ENCODE measurements at regions not wholly inside any gene's neighbourhood (a gene's known extent, or its start where the extent isn't known, plus 50 kb on each side); places are given as distances from the start of the nearest gene placed in this dataset.
"Not testable (repeated sequence)": the region's sequence is repeated elsewhere in the genome, so short reads cannot be mapped to it uniquely, and the experiment has no call there.

DNA sequence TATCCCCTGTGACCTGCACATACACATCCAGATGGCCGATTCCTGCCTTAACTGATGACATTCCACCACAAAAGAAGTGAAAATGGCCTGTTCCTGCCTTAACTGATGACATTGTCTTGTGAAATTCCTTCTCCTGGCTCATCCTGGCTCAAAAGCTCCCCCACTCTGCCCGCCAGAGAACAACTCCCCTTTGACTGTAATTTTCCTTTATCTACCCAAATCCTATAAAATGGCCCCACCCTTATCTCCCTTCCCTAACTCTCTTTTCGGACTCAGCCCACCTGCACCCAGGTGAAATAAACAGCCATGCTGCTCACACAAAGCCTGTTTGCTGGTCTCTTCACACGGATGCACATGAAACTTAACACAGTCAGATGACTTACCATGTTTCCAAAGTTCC lies 403.8 kb downstream of the TBC1D32 start:
- DNase-seq (ENCODE audit: low read depth), result not testable (repeated sequence)

DNA sequence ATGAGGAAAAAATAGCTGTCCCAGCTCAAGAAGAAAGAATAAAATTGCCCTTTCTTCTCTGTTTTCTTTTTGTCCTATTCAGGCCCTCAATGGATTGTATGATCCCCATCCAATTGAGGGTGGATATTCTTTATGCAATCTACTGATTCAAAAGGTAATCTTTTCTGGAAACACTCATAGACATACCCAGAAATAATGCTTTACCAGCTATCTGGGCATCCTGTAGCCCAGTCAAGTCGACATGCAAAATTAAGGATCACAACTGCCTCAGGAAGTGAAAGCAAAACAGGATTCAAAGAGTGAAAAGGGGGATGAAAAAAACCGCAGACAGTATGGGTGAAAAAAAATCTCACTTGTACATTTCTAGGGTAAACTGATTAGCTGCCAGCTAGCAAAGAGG lies 410.1 kb downstream of the TBC1D32 start:
- DNase-seq (ENCODE audit: low read depth), result no peak

DNA sequence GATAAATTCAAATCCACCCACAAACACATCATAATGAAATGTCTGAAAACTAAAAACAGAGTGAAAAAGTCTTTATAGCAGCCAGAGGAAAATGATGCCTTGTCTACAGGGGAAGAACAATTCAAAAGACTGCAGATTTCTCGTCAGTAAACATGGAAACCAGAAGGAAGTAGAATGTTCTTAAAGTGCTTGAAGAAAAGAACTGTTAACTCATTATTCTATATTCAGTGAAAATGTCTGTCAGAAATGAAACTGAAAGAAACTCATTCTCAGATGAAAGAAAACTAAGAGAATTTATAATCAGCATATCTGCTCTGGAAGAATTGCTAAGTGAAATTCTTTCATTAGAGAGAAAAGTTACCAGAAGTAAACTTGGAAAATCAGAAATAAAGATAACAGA lies 416.1 kb downstream of the TBC1D32 start:
- DNase-seq (ENCODE audit: low read depth), result no peak

DNA sequence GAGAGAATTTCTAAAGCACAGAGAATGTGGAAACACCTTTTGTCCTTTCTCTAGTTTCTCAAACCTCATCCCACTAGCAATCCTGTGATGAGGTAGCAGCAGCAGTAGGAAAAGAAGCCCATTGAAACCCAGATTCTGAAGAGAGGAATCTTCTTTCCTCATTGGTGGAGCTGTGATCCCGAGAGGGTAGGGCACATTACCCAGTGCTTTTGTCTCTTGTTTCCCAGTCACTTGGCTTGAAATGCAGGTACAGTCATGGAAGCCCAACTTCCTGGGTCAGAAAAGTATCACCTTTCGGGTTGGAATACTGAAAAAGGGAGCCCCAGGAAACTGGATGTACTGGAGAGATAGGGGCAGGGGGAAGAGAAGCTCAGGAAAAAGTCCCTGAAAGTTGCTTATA lies 417.4 kb downstream of the TBC1D32 start:
- DNase-seq (ENCODE audit: low read depth), result no peak

DNA sequence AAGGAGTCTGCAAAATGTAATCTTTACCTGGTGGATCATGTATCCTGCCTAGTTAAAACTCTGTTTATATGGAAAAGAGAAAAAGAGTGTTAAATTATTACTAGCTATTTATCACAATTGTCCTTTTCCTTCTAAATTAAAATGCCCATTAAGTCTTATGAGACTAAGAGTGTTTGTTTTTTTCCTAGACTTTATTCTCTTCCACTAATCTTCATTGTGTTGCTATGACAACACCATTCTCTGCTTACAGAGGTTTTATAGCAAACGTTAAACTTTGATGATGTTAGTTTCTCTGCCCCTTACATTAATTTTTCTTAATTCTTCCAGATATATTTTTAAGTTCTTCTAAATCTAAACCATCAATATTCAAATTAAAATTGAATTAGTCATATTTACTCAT lies 420.8 kb downstream of the TBC1D32 start:
- DNase-seq (ENCODE audit: low read depth), result no peak

DNA sequence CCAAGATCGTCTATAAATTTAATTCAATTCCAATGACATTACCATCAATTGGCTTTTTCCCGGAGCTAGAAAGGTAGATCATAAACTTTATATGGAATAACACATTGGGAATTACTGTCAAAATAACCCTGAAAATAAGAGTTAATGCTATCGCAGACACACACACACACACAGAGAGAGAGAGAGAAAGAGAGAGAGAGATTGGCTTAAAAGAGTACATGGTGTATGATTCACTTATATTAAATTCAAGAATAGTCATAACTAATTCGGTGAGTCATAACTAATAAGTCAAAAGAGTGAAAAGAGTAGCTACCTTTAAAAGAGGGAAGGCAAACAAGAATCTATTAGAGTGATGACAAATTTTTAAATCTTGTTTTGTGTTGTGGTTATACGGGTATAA lies 425.5 kb downstream of the TBC1D32 start:
- no peak for DNase-seq (ENCODE audit: low read depth)

DNA sequence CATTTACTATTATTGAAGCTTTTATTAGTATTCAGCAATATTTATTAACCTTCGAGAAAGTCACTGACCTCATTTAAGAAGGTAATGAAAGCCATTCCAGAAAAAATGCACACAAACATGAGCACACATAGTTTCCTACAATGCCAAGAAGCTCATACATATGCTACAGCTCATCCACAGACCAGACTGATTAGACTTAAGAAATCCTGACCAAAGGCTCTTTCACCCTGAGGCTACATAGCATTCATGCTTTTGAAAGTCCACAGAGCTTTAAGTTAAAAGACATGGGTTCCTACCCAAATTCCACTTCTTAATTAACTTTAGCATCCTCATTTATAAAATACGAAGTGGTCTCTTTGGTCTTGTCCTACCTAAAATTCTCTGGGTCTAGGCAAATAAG lies 430.4 kb downstream of the TBC1D32 start:
- DNase-seq (ENCODE audit: low read depth), result no peak

DNA sequence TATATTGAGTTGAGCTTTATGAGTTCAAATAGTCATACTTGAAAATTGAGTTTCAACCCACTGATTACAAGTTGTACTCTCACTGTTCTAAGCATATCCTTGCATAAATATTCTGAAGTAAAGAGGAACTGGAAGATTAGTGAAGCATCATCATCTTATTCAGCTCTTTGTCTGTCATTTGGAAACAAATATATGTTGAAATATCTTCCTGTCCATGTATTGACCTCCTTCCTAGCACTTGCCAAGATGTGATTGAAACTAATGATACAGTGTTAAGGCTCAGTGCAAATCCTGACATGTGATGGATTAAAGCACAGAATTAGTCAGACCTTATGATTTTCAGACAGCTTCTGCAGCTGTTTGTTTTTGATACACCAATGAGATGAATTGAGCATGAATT lies 434.3 kb downstream of the TBC1D32 start:
- DNase-seq (ENCODE audit: low read depth), result no peak

DNA sequence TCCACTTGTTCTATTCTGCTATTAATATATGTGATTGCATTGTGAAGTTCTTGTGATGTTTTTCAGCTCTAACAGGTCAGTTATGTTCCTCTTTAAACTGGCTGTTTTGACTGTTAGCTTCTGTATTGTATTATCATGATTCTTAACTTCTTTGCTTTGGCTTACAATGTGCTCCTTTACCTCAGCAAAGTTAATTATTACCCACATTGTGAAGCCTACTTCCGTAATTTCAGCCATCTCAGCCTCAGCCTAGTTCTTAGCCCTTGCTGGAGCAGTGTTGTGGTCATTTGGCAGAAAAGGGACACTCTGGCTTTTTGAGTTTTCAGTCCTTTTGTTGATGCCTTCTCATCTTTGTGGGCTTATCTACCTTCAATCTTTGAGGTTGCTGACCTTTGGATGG lies 440.2 kb downstream of the TBC1D32 start:
- no peak for DNase-seq (ENCODE audit: low read depth)

DNA sequence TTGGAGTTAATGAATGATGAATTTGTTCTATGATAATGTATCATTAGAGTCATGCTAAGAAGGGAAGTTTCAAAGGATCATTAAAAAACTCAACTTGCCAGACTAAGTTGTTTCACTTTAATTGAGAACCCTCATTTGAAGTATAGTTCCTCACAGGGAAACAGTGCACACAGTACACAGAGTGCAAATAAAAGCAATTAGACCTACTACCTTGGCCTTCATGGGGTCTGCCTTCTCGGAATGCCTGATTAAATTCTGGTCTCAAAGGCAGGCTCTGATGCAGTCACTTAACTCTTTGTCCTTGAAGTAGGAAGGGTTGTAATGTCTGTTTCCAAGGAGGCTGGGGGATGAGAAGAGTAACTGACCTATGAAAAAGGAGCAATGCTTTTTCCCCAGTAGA lies 457.3 kb downstream of the TBC1D32 start:
- DNase-seq (ENCODE audit: low read depth), result no peak

DNA sequence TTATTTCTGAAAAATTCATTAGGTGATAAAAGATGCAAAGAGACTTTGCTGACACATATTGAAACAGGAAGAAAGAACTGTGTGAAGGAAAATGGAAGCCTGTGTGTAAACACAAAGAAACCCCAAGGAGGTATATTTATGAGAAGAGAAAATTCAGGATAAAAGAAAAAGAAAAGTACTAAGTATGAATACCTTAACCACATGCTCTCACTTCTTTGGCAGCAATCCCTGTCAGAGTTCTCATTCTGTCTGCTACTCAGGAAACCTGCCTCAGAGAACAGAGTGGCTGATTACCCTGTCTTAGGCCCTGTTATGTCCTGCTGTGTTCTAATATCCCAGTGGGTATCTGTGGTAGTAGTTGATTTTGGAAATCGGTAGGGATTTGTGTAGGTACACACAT lies 457.9 kb downstream of the TBC1D32 start:
- DNase-seq (ENCODE audit: low read depth), result no peak

DNA sequence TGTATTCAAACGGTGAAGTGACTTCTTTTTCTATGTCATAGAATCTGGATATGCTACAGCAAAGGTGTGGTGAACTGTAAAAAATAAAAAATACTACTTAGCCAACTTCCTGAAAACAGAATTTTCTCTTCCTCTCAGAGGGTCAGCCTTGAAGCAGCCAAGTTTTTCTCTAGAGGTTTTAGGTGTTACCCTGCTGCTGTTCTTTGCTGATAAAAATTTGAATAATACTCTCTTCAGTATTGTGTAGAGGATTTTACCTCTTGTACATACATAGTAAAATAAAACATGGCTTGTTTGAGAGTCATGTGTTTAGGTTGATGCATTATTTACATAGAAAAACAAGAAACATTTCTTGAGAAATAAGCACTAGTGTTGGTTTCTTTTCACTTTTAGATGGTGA lies 458.4 kb downstream of the TBC1D32 start:
- DNase-seq (ENCODE audit: low read depth), result no peak

DNA sequence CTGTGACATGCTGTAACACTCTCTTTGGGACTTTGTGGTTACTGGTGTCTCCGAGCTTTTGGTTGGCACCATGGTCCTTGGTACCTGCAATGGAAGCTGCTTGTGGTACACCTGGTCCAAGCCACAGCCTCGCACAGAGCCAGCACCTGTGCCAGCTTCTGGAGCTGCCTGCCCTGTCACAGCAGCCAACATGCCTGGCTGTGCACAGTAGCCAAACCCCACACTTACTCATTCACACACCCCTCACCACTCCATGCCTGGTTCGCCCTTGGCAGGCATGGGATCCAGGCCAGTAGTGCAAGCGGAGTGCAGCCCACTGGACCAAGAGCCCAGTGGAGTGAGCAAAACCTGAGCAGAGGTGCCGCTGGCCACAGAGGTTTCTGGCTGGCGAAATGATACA lies 459.9 kb downstream of the TBC1D32 start:
- DNase-seq (ENCODE audit: low read depth), result no peak

DNA sequence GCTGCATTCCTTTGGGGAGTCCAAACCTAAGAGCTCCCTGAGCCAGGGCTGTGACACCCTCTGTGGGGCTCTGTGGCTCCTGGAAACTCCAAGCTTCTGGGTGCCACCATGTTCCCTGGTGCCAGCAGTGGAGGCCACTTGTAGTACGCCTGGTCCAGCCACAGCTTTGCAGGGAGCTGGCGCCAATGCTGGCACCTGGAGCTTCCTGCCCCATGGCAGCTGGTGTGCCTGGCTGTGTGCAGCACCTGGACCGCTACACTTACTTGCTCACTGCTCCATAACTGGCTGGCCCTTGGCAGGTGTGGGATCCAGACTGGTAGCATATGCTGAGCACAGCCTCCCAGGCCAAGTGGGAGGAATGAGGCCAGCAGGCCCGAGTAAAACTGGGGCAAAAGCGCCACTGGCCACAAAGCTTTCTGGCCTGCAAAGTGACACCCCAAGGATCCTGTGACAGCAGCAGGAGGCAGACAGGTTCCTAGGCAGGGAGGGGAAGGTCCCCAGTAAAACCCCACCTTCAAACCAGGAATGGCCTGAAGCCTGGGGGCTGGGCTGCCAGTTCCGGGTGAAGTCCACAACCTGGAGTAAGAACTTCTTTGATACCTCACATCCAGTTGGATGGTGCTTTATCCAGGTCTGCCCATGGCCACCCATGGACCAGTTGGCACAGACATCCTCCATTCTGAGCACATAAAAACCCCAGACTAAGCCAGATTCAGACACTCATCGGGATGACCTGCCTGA lies 461.0 kb downstream of the TBC1D32 start:
- no peak for DNase-seq (ENCODE audit: low read depth)

DNA sequence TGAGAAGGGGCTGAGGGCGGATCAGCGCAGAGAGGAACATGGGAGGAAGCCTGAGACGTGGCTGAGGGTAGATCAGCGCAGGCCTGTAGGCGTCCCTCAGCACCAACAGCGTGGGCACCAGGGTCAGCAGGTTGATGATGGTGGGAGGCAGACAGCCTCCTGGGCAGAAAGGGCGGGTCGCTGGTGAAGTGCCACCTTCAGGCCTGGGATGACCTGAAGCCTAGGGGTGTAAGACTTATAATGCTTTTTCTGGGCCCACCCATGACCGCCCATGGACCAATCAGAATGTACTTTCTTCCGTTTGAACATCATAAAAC lies 462.1 kb downstream of the TBC1D32 start:
- DNase-seq (ENCODE audit: low read depth), result no peak

DNA sequence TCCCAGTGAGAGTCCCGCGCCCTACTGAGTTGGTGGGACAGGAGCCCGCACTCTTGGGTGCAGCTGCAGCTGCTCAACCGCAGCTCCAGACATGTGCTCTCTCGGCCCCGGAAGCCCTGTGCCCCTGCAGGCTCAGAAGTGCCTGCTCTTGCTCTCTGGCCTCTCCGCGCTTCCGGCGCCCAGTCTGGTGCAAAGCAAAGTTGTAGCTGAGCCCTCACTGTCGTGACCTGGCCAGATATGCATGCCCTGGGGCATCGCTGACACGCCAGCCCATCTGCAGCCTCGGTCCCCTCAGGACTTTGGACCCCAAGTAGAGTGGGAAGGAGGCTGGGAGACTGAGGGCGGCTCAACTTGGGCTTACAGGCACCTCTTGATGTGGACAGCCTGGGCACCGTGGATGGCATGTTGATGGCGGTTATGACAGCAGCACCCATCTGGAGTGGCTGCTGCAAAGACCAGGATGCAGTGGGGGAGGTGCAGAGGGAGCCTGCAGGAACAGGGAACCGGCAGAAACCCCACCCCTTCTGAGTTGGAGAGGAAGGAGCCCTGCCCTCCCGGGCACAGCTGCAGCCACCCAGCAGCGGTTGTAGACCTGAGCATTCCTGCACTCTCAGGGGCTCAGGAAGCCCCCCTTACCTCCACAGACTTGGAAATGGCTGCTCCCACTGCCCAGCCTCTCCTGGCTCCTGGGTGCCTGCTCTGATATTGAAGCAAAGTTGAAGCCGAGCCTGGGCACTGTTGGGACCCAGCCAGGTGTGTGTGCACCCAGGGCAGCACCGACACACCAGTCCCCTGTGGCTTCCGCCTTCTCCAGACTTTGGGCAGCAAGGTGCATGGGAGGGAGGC lies 462.6 kb downstream of the TBC1D32 start:
- no peak for DNase-seq (ENCODE audit: low read depth)

DNA sequence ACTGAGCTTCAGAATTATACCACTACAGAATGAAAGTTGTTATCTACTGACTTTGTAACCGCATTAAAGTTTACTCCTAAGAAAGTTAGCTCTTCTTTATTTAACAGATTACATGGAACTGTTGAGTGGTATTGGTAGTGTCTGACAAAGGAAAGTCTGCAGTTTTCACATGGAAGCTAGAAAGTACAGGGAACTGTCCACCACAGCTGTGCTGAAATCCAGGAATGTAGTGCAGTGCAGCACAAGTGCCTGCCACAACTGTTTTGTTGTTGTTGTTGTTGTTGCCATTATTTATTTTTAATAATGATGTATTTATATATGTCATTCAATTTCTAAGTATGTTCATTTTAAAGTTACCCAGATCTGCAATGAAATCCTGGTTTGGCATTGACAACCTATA lies 464.9 kb downstream of the TBC1D32 start:
- peak; percentile 0 for DNase-seq (ENCODE audit: low read depth)

DNA sequence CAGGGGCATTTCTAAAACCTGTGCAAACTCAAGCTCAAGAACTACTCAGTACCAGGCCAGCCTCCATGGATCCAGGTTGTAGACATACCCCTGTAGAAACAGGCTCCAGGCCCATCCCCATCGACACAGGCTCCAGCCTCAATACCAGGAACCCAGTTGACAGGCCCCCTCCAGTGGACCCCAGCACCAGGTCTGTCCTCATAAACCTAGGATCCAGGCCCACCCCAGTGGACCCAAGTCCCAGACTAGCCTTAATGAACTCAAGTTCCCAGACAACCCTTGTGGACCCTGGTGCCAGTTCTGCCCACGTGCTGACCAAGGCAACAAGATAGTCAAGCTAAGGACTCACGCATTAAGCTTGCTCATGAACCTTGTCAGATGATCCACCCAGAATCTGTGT lies 476.9 kb downstream of the TBC1D32 start:
- DNase-seq (ENCODE audit: low read depth), result no peak

DNA sequence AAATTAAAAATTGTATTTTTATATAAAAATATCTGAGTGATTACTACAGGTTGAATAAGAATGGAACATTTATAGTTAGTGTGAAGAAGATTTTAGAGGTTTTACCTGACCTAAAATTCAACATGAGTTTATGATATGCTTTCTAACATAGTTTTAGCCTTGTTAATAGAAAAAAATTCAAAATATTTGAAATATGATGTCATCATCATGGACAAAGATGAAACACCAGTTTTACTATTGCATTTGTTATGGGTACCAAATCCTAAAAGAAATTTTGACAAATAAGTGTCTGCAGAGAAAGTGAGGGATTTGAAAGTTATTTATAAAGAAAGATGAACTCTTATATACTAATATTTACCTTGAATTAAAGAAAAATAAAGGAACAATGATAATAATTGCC lies 479.7 kb downstream of the TBC1D32 start:
- no peak for DNase-seq (ENCODE audit: low read depth)

DNA sequence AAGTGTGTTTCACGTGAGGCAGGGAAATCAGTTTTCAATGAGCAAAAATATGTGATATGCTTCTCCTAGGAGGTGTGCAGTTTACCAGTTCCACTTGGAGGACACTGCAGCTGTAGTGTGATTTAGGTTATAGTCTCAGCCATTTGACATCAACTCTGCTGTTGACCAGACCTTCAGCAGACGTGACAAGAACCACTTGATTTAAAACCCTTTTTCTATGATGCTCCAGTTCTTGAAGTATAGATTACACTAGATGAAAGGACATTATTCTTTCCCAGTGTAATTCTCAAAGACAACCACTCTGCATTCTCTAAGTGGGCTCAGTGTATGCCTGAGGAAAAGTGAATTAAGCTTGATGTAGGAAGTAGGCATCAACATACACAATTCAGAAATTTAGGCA lies 480.8 kb downstream of the TBC1D32 start:
- DNase-seq (ENCODE audit: low read depth), result no peak

DNA sequence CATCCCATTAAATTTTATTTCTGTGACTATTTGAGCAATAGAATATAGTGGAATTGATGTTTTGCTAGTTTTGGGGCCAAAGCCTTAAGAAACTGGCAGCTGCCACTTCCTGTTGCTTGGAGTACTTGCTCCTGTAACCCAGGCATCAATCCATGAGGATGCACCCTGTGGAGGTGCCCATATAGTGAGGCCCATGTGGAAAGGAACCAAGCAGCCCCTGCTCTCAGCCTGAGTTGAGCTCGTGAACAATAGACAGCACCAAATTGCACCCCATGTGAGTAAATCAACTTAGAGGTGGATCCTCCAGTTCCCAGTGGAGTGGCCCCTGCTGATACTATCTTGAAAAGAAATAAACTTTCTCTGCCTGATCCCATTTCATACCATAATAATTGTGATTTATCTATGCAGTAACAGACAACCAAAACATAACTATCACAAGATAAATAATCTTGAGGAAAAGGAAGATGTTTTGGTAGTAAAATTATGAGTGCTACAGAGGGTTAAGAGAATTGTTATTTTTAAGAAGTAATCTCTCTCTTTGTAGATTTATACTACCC lies 481.9 kb downstream of the TBC1D32 start:
- no peak for DNase-seq (ENCODE audit: low read depth)

DNA sequence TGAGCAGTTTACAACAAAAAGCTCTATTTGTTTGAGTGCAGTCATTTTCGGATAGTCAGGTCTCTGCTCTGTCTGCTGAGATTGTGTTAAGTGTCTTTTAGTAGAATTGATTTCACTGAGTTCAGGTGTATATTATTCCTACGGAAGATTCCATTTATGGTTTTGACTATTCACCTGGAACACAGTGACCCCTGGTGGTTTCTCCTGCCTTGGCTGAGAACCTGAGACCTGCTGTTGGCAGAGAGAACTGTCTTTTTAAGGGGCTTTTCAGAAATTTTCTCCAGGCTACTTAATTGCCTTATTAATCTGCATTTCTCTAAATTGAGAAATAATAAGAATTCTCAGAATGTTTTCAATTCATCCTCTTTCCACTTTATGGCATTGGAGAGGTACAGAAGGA lies 508.0 kb downstream of the TBC1D32 start:
- DNase-seq (ENCODE audit: low read depth), result peak; percentile 7

DNA sequence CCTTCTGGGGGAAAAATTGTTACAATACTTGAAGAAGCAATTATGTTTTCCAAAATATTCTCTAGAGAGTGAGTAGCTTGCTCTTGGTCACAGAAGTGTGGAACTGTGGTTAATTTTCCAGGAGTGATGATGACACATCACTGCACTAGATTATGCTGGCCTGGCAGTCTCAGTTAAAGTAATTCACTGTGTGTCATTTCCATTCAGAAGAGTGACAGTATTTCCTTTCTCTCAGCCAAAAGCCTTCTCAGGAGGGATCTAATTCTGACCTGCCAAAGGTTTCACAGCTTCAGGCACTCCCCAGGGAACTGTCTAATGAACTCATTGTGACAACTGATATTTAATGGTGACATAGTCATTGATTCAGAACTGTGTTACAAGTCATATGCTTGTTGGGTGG lies 517.5 kb downstream of the TBC1D32 start:
- peak; percentile 1 for DNase-seq (ENCODE audit: low read depth)

Data from M059J (cell line).